CD14-positive monocyte (primary cell): ENCODE measurements at regions not wholly inside any gene's neighbourhood (a gene's known extent, or its start where the extent isn't known, plus 50 kb on each side); places are given as distances from the start of the nearest gene placed in this dataset.

ENCODE experiments used
- DNase-seq, 3 donors: peaks; one replicate each; pipeline ENCODE4 v3.0.0-alpha.2; 2011 to 2022
- H2AFZ ChIP-seq: 2 replicates; pipeline ENCODE4 v1.6.0; 2012; ENCODE audit warnings: mild to moderate bottlenecking, low read depth, low read length, inconsistent platforms; ENCODE audit not compliant: insufficient read depth, poor library complexity, severe bottlenecking
- H3K27ac ChIP-seq, 2 donors: 1 replicate in 1 of 2; 2 replicates in 1 of 2; pipeline ENCODE4 v1.5.1; 2012 to 2013; ENCODE audit warnings: low read length in 2 of 2, control low read depth in 1 of 2, inconsistent platforms in 1 of 2, low read depth in 1 of 2, mild to moderate bottlenecking in 1 of 2
- H3K27me3 ChIP-seq, 2 donors: one replicate each; pipeline versions ENCODE4 v1.6.0 to v1.6.1; 2011 to 2013; ENCODE audit warnings: low read length in 2 of 2; ENCODE audit not compliant: control insufficient read depth in 2 of 2, insufficient read depth in 2 of 2
- H3K36me3 ChIP-seq, 2 donors: replicated peaks in 1 of 2; 1 replicate in 1 of 2; 2 replicates in 1 of 2; pipeline versions ENCODE4 v1.5.1 to v1.6.1; 2012 to 2013; ENCODE audit warnings: low read length in 2 of 2, control low read depth in 1 of 2, inconsistent platforms in 1 of 2, mild to moderate bottlenecking in 1 of 2; ENCODE audit not compliant: insufficient read depth in 2 of 2, control insufficient read depth in 1 of 2
- H3K4me1 ChIP-seq, 2 donors: 1 replicate in 1 of 2; 2 replicates in 1 of 2; pipeline versions ENCODE4 v1.5.1 to v1.6.1; 2012 to 2013; ENCODE audit warnings: low read length in 2 of 2, control low read depth in 1 of 2, inconsistent platforms in 1 of 2, mild to moderate bottlenecking in 1 of 2, moderate library complexity in 1 of 2; ENCODE audit not compliant: insufficient read depth in 2 of 2, control insufficient read depth in 1 of 2
- H3K4me2 ChIP-seq: replicated peaks from 2 replicates; pipeline ENCODE3; 2012; ENCODE audit warnings: low read length, moderate library complexity, mild to moderate bottlenecking; ENCODE audit not compliant: poor library complexity, severe bottlenecking; ENCODE audit errors: extremely low read depth
- H3K4me3 ChIP-seq, 3 experiments: fragments of 200-600 bp in 1 of 3; sonication (generic) in 1 of 3; replicated peaks in 1 of 3; 1 replicate in 2 of 3; 2 replicates in 1 of 3; pipeline ENCODE4 v1.5.1; 2011 to 2013; ENCODE audit warnings: low read length in 3 of 3, mild to moderate bottlenecking in 3 of 3, control low read depth in 2 of 3, low read depth in 2 of 3, inconsistent platforms in 1 of 3, moderate library complexity in 1 of 3
- H3K79me2 ChIP-seq: 2 replicates; pipeline ENCODE4 v1.6.0; 2012; ENCODE audit warnings: mild to moderate bottlenecking, control low read depth, inconsistent platforms, low read length, moderate library complexity; ENCODE audit not compliant: insufficient read depth
- H3K9ac ChIP-seq: 2 replicates; pipeline ENCODE4 v1.6.0; 2017; ENCODE audit warnings: low read length, mild to moderate bottlenecking; ENCODE audit not compliant: insufficient read depth, poor library complexity, severe bottlenecking
- H3K9me3 ChIP-seq, 2 donors: replicated peaks in 1 of 2; 1 replicate in 1 of 2; 2 replicates in 1 of 2; pipeline versions ENCODE4 v1.5.1 to v1.6.1; 2012 to 2013; ENCODE audit warnings: low read length in 2 of 2, control low read depth in 1 of 2; ENCODE audit not compliant: control insufficient read depth in 1 of 2, insufficient read depth in 1 of 2
- H4K20me1 ChIP-seq: 2 replicates; pipeline ENCODE4 v1.6.0; 2012; ENCODE audit warnings: mild to moderate bottlenecking, low read length, control low read depth, moderate library complexity; ENCODE audit not compliant: insufficient read depth
- H3K27ac Mint-ChIP-seq, 7 donors: one replicate each; pipeline ENCODE4 v1.8.0; 2020; ENCODE audit warnings: mild to moderate bottlenecking in 7 of 7, mixed read lengths in 7 of 7, moderate library complexity in 6 of 7, inconsistent platforms in 2 of 7
- H3K27me3 Mint-ChIP-seq, 3 donors: one replicate each; pipeline ENCODE4 v1.8.0; 2021 to 2022; ENCODE audit warnings: low read depth in 3 of 3, mild to moderate bottlenecking in 3 of 3, mixed read lengths in 3 of 3, moderate library complexity in 3 of 3, inconsistent platforms in 1 of 3
- H3K36me3 Mint-ChIP-seq, 2 donors: one replicate each; pipeline ENCODE4 v1.8.0; 2020; ENCODE audit warnings: mixed read lengths in 2 of 2, inconsistent platforms in 1 of 2, mild to moderate bottlenecking in 1 of 2
- H3K4me1 Mint-ChIP-seq: one replicate; pipeline ENCODE4 v1.8.0; 2020; ENCODE audit warnings: mild to moderate bottlenecking, mixed read lengths
- H3K4me3 Mint-ChIP-seq, 2 donors: one replicate each; pipeline ENCODE4 v1.8.0; 2020; ENCODE audit warnings: mild to moderate bottlenecking in 2 of 2, mixed read lengths in 2 of 2, moderate library complexity in 1 of 2
- H3K9me3 Mint-ChIP-seq, 7 donors: one replicate each; pipeline ENCODE4 v1.8.0; 2020 to 2022; ENCODE audit warnings: mixed read lengths in 7 of 7, mild to moderate bottlenecking in 6 of 7, moderate library complexity in 6 of 7, inconsistent platforms in 2 of 7
- CTCF ChIP-seq: fragments of 200-600 bp; IDR thresholded peaks from one replicate; pipeline ENCODE4 v1.8.0; 2022; ENCODE audit warnings: antibody characterized with exemption, mild to moderate bottlenecking
- WGBS: methylation state at CpG from one replicate; pipeline ENCODE4 v1.1.5; 2013; ENCODE audit warnings: missing lambda C conversion rate; ENCODE audit not compliant: insufficient coverage; 5-methylcytosine and 5-hydroxymethylcytosine counted together
- intact Hi-C, 2 donors: fragments of 100-400 bp; cut with micrococcal nuclease; formaldehyde crosslinking; loops; one replicate each; pipeline versions ENCODE4 v1.15.0 to v1.15.1; 2023

GRCh38 chr9:26437056-26437711 lies 455.4 kb downstream of the CAAP1 start:
- H3K27me3 ChIP-seq: no peaks in the 10 kb centered on the region
- H3K9ac ChIP-seq: no peak overlapping the region
- H3K9me3 ChIP-seq: no peaks in the 10 kb centered on the region
- H3K27ac Mint-ChIP-seq: no peak overlapping the region
- no peak for DNase-seq
- WGBS: no CpG with 5 or more reads among the region's 1 CpG
- no peak overlapping the region for H3K4me3 Mint-ChIP-seq
- no peaks in the 10 kb centered on the region for H3K4me1 Mint-ChIP-seq
- no peaks in the 10 kb centered on the region for H4K20me1 ChIP-seq
- intact Hi-C loops: no loop called here
- no peaks in the 10 kb centered on the region for H3K27me3 Mint-ChIP-seq
- H3K79me2 ChIP-seq: no peaks in the 10 kb centered on the region
- H3K36me3 ChIP-seq: no peaks in the 10 kb centered on the region
- no peaks in the 10 kb centered on the region for H3K9me3 Mint-ChIP-seq
- no peaks in the 10 kb centered on the region for H3K4me1 ChIP-seq
- no peak overlapping the region for H2AFZ ChIP-seq
- H3K27ac ChIP-seq: no peak overlapping the region
- no peak for TF ChIP-seq CTCF
- H3K36me3 Mint-ChIP-seq: no peaks in the 10 kb centered on the region
- no peak overlapping the region for H3K4me2 ChIP-seq
- H3K4me3 ChIP-seq: no peak overlapping the region

DNA sequence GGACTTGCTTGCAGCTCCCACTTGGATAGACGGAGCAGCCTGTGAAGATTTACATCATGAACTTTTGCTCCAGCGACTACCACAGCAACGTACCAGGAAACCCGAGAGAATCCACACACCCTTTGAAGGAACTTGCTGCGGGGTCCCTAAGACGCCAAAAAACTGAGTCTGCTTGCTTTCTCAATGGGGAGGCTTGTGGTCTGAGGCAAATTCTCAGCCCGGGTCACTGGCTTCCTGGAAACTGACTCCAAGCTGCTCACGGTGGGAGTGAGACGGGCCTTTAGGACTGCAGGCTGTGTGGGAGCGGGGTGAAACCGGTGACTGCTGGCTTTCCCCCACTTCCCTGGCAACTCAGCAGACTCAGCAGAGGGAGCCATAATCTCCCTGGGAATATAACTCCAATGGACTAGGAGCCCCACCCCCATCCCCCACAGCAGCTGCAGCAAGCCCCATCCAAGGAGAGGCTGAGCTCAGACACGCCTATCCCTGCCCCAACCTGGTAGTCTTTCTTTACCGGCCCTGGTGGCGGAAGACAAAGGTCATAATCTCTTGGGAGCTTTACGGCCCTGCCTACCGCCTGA lies 466.0 kb downstream of the CAAP1 start:
- no peaks in the 10 kb centered on the region for H3K27me3 Mint-ChIP-seq
- Histone ChIP-seq H3K4me2 (no peak overlapping the region), H3K4me3 (no peak overlapping the region), H2AFZ (no peak overlapping the region), H3K9me3 (peaks cover 7 to 20% of the 10 kb centered on the region in 2 donors), H3K27ac (no peak overlapping the region), H4K20me1 (no peaks in the 10 kb centered on the region), H3K9ac (no peak overlapping the region), H3K79me2 (no peaks in the 10 kb centered on the region), H3K4me1 (no peaks in the 10 kb centered on the region), H3K36me3 (no peaks in the 10 kb centered on the region), H3K27me3 (no peaks in the 10 kb centered on the region)
- H3K36me3 Mint-ChIP-seq: no peaks in the 10 kb centered on the region
- DNase-seq: no peak
- no peak overlapping the region for H3K27ac Mint-ChIP-seq
- no peak for TF ChIP-seq CTCF
- no peak overlapping the region for H3K4me3 Mint-ChIP-seq
- peaks cover 3 to 16% (median 15%) of the 10 kb centered on the region in 7 donors for H3K9me3 Mint-ChIP-seq
- intact Hi-C loops: no loop called here
- no peaks in the 10 kb centered on the region for H3K4me1 Mint-ChIP-seq
- 93% methylated on average over 12 of the region's 16 CpGs for WGBS
